ENCODE measurements at regions not wholly inside any gene's neighbourhood (a gene's known extent, or its start where the extent isn't known, plus 50 kb on each side); places are given as distances from the start of the nearest gene placed in this dataset.

DNA sequence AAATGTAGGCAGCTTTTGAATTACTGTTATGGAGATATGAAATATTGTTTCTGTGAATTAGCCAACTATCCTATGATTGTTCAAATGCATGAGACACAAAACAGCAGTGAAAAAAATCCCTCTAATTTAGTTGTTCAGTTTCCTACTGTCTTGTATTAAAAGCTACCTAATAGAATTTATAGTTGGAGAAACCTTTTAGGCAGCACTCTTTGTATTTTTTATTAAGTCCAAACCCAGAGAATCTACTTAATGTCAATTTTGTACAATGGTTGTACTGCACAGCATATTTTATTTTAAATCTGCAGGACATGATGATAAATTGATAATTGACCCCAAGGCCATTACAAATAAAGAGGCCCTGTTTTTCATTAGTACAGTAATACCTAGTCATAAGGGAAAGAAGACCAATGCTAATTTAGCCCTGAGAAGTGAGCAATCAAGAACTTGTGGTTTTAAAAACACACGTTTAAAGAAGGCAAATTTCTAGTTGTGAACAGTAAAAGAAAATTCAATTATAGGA is 607.5 kb downstream of the ISL1 start:
- WGBS, 2 experiments (ENCODE audit: extremely low coverage in 1 of 2, insufficient coverage in 1 of 2, insufficient read length in 1 of 2, insufficient replicate concordance in 2 of 2, low coverage in 1 of 2, low lambda C conversion rate in 2 of 2, missing lambda C conversion rate in 1 of 2): 71% methylated on average over 1 of the region's 1 CpG; no CpG with 5 or more reads in 1 of the 2 experiments
- no peak overlapping the region for H3K9ac ChIP-seq (replicated peaks in 1 of 4; ENCODE audit: extremely low read depth in 1 of 4, low read depth in 3 of 4, low read length in 3 of 4)
- CTCF ChIA-PET (ENCODE audit: partially characterized antibody): no interaction called here

More for the DNA sequence above, 607.5 kb downstream of the ISL1 start:
- H4K91ac ChIP-seq (replicated peaks; ENCODE audit: insufficient read length, low read length): no peak overlapping the region
- peaks cover 0 to under 1% (median 0%) of the 10 kb centered on the region in 4 experiments; a peak in 1 of 7 replicates for H3K27me3 ChIP-seq (replicated peaks in 1 of 4; ENCODE audit: control insufficient read depth in 3 of 4, extremely low read depth in 1 of 4, insufficient read depth in 3 of 4, low read length in 3 of 4)
- no peak overlapping the region for H2AFZ ChIP-seq (ENCODE audit: low read length)
- H3K36me3 ChIP-seq (ENCODE audit: control insufficient read depth in 2 of 4, insufficient read depth in 4 of 4, low read length in 3 of 4): no peaks in the 10 kb centered on the region
- no peak overlapping the region for H3K56ac ChIP-seq (replicated peaks; ENCODE audit: insufficient read length, low read depth, low read length)
- no peak overlapping the region for H3K4me3 ChIP-seq (ENCODE audit: extremely low read depth in 1 of 4, insufficient read depth in 2 of 4, low read depth in 3 of 4, low read length in 4 of 4)
- H3K79me1 ChIP-seq (ENCODE audit: low read depth, low read length): no peaks in the 10 kb centered on the region
- FAIRE-seq (no peak), DNase-seq (ENCODE audit: low read depth in 1 of 2, low spot score in 2 of 2) (no peak)
- POLR2A ChIA-PET (ENCODE audit: partially characterized antibody): no interaction called here
- H3K23ac ChIP-seq (ENCODE audit: insufficient read length): no peak overlapping the region
- H3K18ac ChIP-seq (ENCODE audit: extremely low read depth, low read length): no peak overlapping the region
- no peak overlapping the region for H4K8ac ChIP-seq (ENCODE audit: extremely low read depth, insufficient read depth, low read length)
- H2AK5ac ChIP-seq (ENCODE audit: low read depth, low read length): no peak overlapping the region
- no peaks in the 10 kb centered on the region for H3K79me2 ChIP-seq (ENCODE audit: control insufficient read depth in 1 of 2, insufficient read depth in 2 of 2, low read length in 2 of 2)
- H2BK120ac ChIP-seq (replicated peaks; ENCODE audit: low read depth, low read length): no peak overlapping the region
- H2BK20ac ChIP-seq (ENCODE audit: low read length): no peak overlapping the region
- no peak overlapping the region for H2BK12ac ChIP-seq (ENCODE audit: low read depth, low read length)
- H3K4me2 ChIP-seq (ENCODE audit: insufficient read depth in 1 of 2, low read depth in 2 of 2, low read length in 2 of 2): no peak overlapping the region
- no peak overlapping the region for H4K5ac ChIP-seq (ENCODE audit: insufficient read length, low read depth, low read length)
- H3K23me2 ChIP-seq (ENCODE audit: low read depth, low read length): no peaks in the 10 kb centered on the region
- H3K4ac ChIP-seq (replicated peaks; ENCODE audit: insufficient read length, low read depth, low read length): no peak overlapping the region
- no peak overlapping the region for H3K14ac ChIP-seq (ENCODE audit: insufficient read length)
- H3K27ac ChIP-seq (ENCODE audit: low read depth, low read length): no peak overlapping the region
- no peak overlapping the region for H2BK5ac ChIP-seq (ENCODE audit: low read depth, low read length)
- TF ChIP-seq CBX8 (IDR thresholded peaks at IDR 0.05; ENCODE audit: borderline replicate concordance, low read depth, low read length) (no peak), SP1 (IDR thresholded peaks at IDR 0.05; ENCODE audit: low read depth, low read length) (no peak)
- no peak overlapping the region for H2BK15ac ChIP-seq (ENCODE audit: low read length)
- H3K4me1 ChIP-seq (replicated peaks in 1 of 4; ENCODE audit: control insufficient read depth in 3 of 4, insufficient read depth in 4 of 4, low read length in 3 of 4): no peaks in the 10 kb centered on the region
- no peaks in the 10 kb centered on the region for H3K9me3 ChIP-seq (ENCODE audit: insufficient read depth in 2 of 2, low read depth in 1 of 2, low read length in 1 of 2)
- no peaks in the 10 kb centered on the region for H4K20me1 ChIP-seq (replicated peaks in 1 of 2; ENCODE audit: control insufficient read depth in 1 of 2, insufficient read depth in 2 of 2, low read length in 2 of 2)
